ENCODE measurements at regions not wholly inside any gene's neighbourhood (a gene's known extent, or its start where the extent isn't known, plus 50 kb on each side); places are given as distances from the start of the nearest gene placed in this dataset.

- no peaks in the 10 kb centered on the region for H4K20me1 ChIP-seq (ENCODE audit: control insufficient read depth, insufficient read depth)
- RAD21 ChIA-PET (ENCODE audit: unreplicated experiment): no interaction called here
- SMC1A ChIA-PET (ENCODE audit: uncharacterized antibody, unreplicated experiment): no interaction called here
- H3K9me3 ChIP-seq (replicated peaks; ENCODE audit: control insufficient read depth, insufficient read depth, low read length): no peaks in the 10 kb centered on the region
- DNase-seq (ENCODE audit: low read depth, low spot score) (no peak), ATAC-seq (no peak), FAIRE-seq (no peak)
- H3K36me3 ChIP-seq (ENCODE audit: control insufficient read depth in 2 of 2, insufficient read depth in 2 of 2, low read length in 1 of 2): no peaks in the 10 kb centered on the region
- no peak overlapping the region for H3K27ac ChIP-seq (ENCODE audit: control insufficient read depth, insufficient read depth)
- in situ Hi-C loops (cut with MboI) (loop anchor here (5.0 kb wide), 1 partner anchor 358 kb away; no protein-coding TSS in a partner anchor), intact Hi-C loops (cut with micrococcal nuclease; ENCODE audit: unreplicated experiment) (loop anchor here (5.0 to 10.0 kb wide), 2 partner anchors 123 to 576 kb away; partner anchors contain the start of gene CCBE1)
- no peak overlapping the region for H3K9ac ChIP-seq (ENCODE audit: control insufficient read depth, insufficient read depth, low read length)
- no TSS peak for BruUV-seq (replicated peaks)
- no peaks in the 10 kb centered on the region for H3K79me2 ChIP-seq (ENCODE audit: control insufficient read depth, insufficient read depth, low read length)
- H3K27me3 ChIP-seq (replicated peaks in 1 of 2; ENCODE audit: control insufficient read depth in 2 of 2, insufficient read depth in 2 of 2, low read length in 1 of 2): no peaks in the 10 kb centered on the region
- POLR2A ChIA-PET: no interaction called here
- no peak for TF ChIP-seq EGR1 (IDR thresholded peaks at IDR 0.05; ENCODE audit: borderline replicate concordance in 1 of 2, low read depth in 2 of 2, low read length in 2 of 2)
- no peak for TF ChIP-seq MTA2 (IDR thresholded peaks at IDR 0.05; ENCODE audit: low read depth)
- no peak for TF ChIP-seq MXI1 (IDR thresholded peaks at IDR 0.05; ENCODE audit: low read depth, low read length)
- TF ChIP-seq, protein P1, sequence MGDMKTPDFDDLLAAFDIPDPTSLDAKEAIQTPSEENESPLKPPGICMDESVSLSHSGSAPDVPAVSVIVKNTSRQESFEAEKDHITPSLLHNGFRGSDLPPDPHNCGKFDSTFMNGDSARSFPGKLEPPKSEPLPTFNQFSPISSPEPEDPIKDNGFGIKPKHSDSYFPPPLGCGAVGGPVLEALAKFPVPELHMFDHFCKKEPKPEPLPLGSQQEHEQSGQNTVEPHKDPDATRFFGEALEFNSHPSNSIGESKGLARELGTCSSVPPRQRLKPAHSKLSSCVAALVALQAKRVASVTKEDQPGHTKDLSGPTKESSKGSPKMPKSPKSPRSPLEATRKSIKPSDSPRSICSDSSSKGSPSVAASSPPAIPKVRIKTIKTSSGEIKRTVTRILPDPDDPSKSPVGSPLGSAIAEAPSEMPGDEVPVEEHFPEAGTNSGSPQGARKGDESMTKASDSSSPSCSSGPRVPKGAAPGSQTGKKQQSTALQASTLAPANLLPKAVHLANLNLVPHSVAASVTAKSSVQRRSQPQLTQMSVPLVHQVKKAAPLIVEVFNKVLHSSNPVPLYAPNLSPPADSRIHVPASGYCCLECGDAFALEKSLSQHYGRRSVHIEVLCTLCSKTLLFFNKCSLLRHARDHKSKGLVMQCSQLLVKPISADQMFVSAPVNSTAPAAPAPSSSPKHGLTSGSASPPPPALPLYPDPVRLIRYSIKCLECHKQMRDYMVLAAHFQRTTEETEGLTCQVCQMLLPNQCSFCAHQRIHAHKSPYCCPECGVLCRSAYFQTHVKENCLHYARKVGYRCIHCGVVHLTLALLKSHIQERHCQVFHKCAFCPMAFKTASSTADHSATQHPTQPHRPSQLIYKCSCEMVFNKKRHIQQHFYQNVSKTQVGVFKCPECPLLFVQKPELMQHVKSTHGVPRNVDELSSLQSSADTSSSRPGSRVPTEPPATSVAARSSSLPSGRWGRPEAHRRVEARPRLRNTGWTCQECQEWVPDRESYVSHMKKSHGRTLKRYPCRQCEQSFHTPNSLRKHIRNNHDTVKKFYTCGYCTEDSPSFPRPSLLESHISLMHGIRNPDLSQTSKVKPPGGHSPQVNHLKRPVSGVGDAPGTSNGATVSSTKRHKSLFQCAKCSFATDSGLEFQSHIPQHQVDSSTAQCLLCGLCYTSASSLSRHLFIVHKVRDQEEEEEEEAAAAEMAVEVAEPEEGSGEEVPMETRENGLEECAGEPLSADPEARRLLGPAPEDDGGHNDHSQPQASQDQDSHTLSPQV (IDR thresholded peaks at IDR 0.05): no peak
- no peak for TF ChIP-seq RFX5 (IDR thresholded peaks at IDR 0.05; ENCODE audit: low read depth, low read length)
- no peak for TF ChIP-seq IRF5 (IDR thresholded peaks at IDR 0.05; ENCODE audit: borderline replicate concordance)
- 43% methylated on average over 2 of the region's 2 CpGs for WGBS (ENCODE audit: insufficient coverage, insufficient replicate concordance, low lambda C conversion rate, missing lambda C conversion rate)
- no peak overlapping the region for H2AFZ ChIP-seq (ENCODE audit: control insufficient read depth, low read depth, low read length)
- no peaks in the 10 kb centered on the region for H3K4me1 ChIP-seq (ENCODE audit: control insufficient read depth, insufficient read depth, low read length)
- H3K4me2 ChIP-seq (ENCODE audit: control insufficient read depth, insufficient read depth): no peak overlapping the region
- no peak overlapping the region for H3K4me3 ChIP-seq
- CTCF ChIA-PET: interaction anchor here (6.3 kb wide), 1 partner anchor 38 kb away, joined by 135 read pairs; no protein-coding TSS in a partner anchor
These were observed 79.1 kb upstream of the PMAIP1 start for GRCh38 chr18:59820663-59821062.

All from GM12878 (cell line).